Thyroid gland (tissue), 4 donors: ENCODE measurements at regions not wholly inside any gene's neighbourhood (a gene's known extent, or its start where the extent isn't known, plus 50 kb on each side); places are given as distances from the start of the nearest gene placed in this dataset.

Experiments
- POLR2A ChIP-seq, 2 donors: fragments of 450-650 bp; IDR thresholded peaks; one replicate each; pipeline ENCODE4 v1.6.1; 2017; ENCODE audit warnings: antibody characterized with exemption in 2 of 2, mild to moderate bottlenecking in 2 of 2, moderate library complexity in 1 of 2
- TF ChIP-seq, protein P1 (sequence below), 6 experiments: fragments of 200-600 bp in 3 of 6; fragments of 450-650 bp in 3 of 6; sonication (generic) in 3 of 6; IDR thresholded peaks; one replicate each; pipeline ENCODE4 v1.5.1; 2016 to 2019; ENCODE audit warnings: antibody characterized with exemption in 6 of 6, mild to moderate bottlenecking in 2 of 6, inconsistent platforms in 1 of 6, moderate library complexity in 1 of 6

DNA sequence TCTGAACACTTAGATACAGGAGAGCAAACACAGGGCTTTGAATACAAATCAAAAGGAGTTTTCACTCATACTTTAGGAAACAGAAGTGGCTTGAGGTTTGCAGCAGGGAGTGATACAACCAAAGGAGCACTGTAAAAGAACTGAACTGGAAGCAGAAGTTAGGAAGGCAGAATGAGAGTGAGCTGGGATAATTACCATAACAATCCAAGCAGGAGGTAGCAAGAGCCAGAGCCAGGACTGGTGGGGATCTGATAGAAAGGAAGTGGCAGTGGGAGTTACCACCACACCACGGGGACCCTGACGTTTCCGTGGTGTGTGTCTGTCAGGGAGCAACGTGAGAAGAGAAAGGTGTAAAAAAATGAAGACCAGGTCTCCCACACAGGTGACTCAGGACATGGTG is 81.3 kb upstream of the EPB41L3 start:
- TF ChIP-seq, protein P1, sequence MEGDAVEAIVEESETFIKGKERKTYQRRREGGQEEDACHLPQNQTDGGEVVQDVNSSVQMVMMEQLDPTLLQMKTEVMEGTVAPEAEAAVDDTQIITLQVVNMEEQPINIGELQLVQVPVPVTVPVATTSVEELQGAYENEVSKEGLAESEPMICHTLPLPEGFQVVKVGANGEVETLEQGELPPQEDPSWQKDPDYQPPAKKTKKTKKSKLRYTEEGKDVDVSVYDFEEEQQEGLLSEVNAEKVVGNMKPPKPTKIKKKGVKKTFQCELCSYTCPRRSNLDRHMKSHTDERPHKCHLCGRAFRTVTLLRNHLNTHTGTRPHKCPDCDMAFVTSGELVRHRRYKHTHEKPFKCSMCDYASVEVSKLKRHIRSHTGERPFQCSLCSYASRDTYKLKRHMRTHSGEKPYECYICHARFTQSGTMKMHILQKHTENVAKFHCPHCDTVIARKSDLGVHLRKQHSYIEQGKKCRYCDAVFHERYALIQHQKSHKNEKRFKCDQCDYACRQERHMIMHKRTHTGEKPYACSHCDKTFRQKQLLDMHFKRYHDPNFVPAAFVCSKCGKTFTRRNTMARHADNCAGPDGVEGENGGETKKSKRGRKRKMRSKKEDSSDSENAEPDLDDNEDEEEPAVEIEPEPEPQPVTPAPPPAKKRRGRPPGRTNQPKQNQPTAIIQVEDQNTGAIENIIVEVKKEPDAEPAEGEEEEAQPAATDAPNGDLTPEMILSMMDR (IDR thresholded peaks at IDR 0.05) = no peak
- no peak for TF ChIP-seq POLR2A (IDR thresholded peaks at IDR 0.05)
